Panc1 (cell line): ENCODE measurements at regions not wholly inside any gene's neighbourhood (a gene's known extent, or its start where the extent isn't known, plus 50 kb on each side); places are given as distances from the start of the nearest gene placed in this dataset.

Experiments used
- ATAC-seq: fragments of 200-7000 bp; cut with Tn5 transposase; 2 replicates; pipeline ENCODE4 v1.9.1; 2020; ENCODE audit warnings: mild to moderate bottlenecking, moderate library complexity
- BruUV-seq: library from RNA; stranded (reverse); fragments of 400-500 nt; replicated peaks from 2 replicates; lab custom pipeline; 2021; lab: Mats Ljungman, UMichigan
- CTCF ChIA-PET: fragments of 300-600 bp; sonication (Branson Sonifier 250); formaldehyde crosslinking; loops from one replicate; lab custom pipeline; 2022; ENCODE audit warnings: antibody characterized with exemption; lab: Charles Lee
- POLR2A ChIA-PET: fragments of 300-600 bp; sonication (Branson Sonifier 250); formaldehyde crosslinking; loops from one replicate; lab custom pipeline; 2022; ENCODE audit warnings: antibody characterized with exemption; lab: Charles Lee
- DNase-seq: peaks from one replicate; pipeline ENCODE4 v3.0.0-alpha.2; 2010; ENCODE audit warnings: low read depth, low spot score
- H3K27ac ChIP-seq: 2 replicates; pipeline ENCODE4 v1.5.1; 2011; ENCODE audit warnings: mild to moderate bottlenecking, low read length, inconsistent platforms
- H3K27me3 ChIP-seq: fragments of 200-500 bp; sonication (Bioruptor generic); 2 replicates; pipeline ENCODE4 v1.6.0; 2014; ENCODE audit warnings: low read length, inconsistent platforms; ENCODE audit not compliant: control insufficient read depth, insufficient read depth
- H3K36me3 ChIP-seq: fragments of 200-500 bp; sonication (Bioruptor generic); 2 replicates; pipeline ENCODE4 v1.5.1; 2014; ENCODE audit warnings: inconsistent platforms, mild to moderate bottlenecking, low read length, moderate library complexity; ENCODE audit not compliant: control insufficient read depth, insufficient read depth
- H3K4me1 ChIP-seq: 2 replicates; pipeline ENCODE4 v1.5.1; 2011; ENCODE audit warnings: inconsistent platforms, mild to moderate bottlenecking, low read length, moderate library complexity; ENCODE audit not compliant: control insufficient read depth, insufficient read depth
- H3K4me3 ChIP-seq, 2 experiments: 2 replicates each; pipeline ENCODE4 v1.5.1; 2011 to 2012; ENCODE audit warnings: low read depth in 2 of 2, low read length in 2 of 2, mild to moderate bottlenecking in 2 of 2, inconsistent platforms in 1 of 2, moderate library complexity in 1 of 2
- H3K9me3 ChIP-seq: fragments of 200-500 bp; sonication (Bioruptor generic); 2 replicates; pipeline ENCODE4 v1.5.1; 2014; ENCODE audit warnings: low read depth, mild to moderate bottlenecking, inconsistent platforms, low read length, moderate library complexity; ENCODE audit not compliant: control insufficient read depth, insufficient read depth
- CTCF ChIP-seq: fragments of 450-650 bp; IDR thresholded peaks from 2 replicates; pipeline ENCODE4 v1.5.1; 2017; ENCODE audit warnings: mild to moderate bottlenecking
- POLR2AphosphoS5 ChIP-seq: IDR thresholded peaks from 2 replicates; pipeline ENCODE4 v1.6.1; 2012; ENCODE audit warnings: mild to moderate bottlenecking, low read depth, low read length, moderate library complexity
- REST ChIP-seq, 2 experiments: IDR thresholded peaks; 2 replicates each; pipeline ENCODE4 v1.6.1; 2011 to 2012; ENCODE audit warnings: low read depth in 2 of 2, control low read depth in 1 of 2, low read length in 1 of 2, mild to moderate bottlenecking in 1 of 2, moderate library complexity in 1 of 2; ENCODE audit not compliant: insufficient read depth in 1 of 2
- SIN3A ChIP-seq: IDR thresholded peaks from 2 replicates; pipeline ENCODE4 v1.6.1; 2012; ENCODE audit warnings: low read depth, mild to moderate bottlenecking, low read length, moderate library complexity, borderline replicate concordance; ENCODE audit not compliant: insufficient read depth
- TCF7L2 ChIP-seq: IDR thresholded peaks from 2 replicates; pipeline ENCODE4 v1.6.1; 2011; ENCODE audit warnings: mild to moderate bottlenecking, low read depth, low read length, inconsistent platforms
- in situ Hi-C: cut with HindIII; loops from 2 replicates; pipeline ENCODE4 v1.10.0; 2016; ENCODE audit warnings: low sequenced_read_pairs, low pct_unique_long_range_greater_than_20kb
- intact Hi-C: fragments of 100-400 bp; cut with micrococcal nuclease; formaldehyde crosslinking; loops from one replicate; pipeline ENCODE4 v1.10.0; 2022; ENCODE audit not compliant: unreplicated experiment

GRCh38 chr12:78441737-78442453 lies 422.7 kb upstream of the SYT1 start:
- H3K4me1 ChIP-seq: no peaks in the 10 kb centered on the region
- ChIA-PET CTCF (interaction anchor here (0.6 kb wide), 2 partner anchors 270 to 925 kb away, joined by 3 to 4 read pairs; no protein-coding TSS in a partner anchor), POLR2A (no interaction called here)
- H3K4me3 ChIP-seq: no peak overlapping the region
- no TSS peak for BruUV-seq
- in situ Hi-C loops (no loop called here), intact Hi-C loops (no loop called here)
- H3K27me3 ChIP-seq: no peaks in the 10 kb centered on the region
- TF ChIP-seq TCF7L2 (no peak), SIN3A (no peak), POLR2AphosphoS5 (no peak), CTCF (no peak), REST (IDR thresholded peaks at IDR 0.05; ENCODE audit: insufficient read depth in 1 of 2, low read depth in 2 of 2, low read length in 1 of 2) (no peak)
- H3K27ac ChIP-seq: no peak overlapping the region
- ATAC-seq (no peak), DNase-seq (no peak)
- 0 out of 2 replicates have a peak, but pooled peaks cover 3% of the 10 kb centered on the region for H3K9me3 ChIP-seq
- no peaks in the 10 kb centered on the region for H3K36me3 ChIP-seq

- H3K4me3 ChIP-seq: no peak overlapping the region
- no peak overlapping the region for H3K27ac ChIP-seq
- no peaks in the 10 kb centered on the region for H3K4me1 ChIP-seq
- in situ Hi-C loops (no loop called here), intact Hi-C loops (no loop called here)
- no peaks in the 10 kb centered on the region for H3K36me3 ChIP-seq
- POLR2A ChIA-PET: no interaction called here
- TF ChIP-seq POLR2AphosphoS5 (no peak), SIN3A (no peak), TCF7L2 (no peak), CTCF (no peak), REST (IDR thresholded peaks at IDR 0.05; ENCODE audit: insufficient read depth in 1 of 2, low read depth in 2 of 2, low read length in 1 of 2) (no peak)
- H3K9me3 ChIP-seq: 0 out of 2 replicates have a peak, but pooled peaks cover 3% of the 10 kb centered on the region
- DNase-seq (no peak), ATAC-seq (no peak)
- no peaks in the 10 kb centered on the region for H3K27me3 ChIP-seq
- BruUV-seq: no TSS peak
- CTCF ChIA-PET: interaction anchor here (0.6 kb wide), 1 partner anchor 925 kb away, joined by 4 read pairs; no protein-coding TSS in a partner anchor
Measured at GRCh38 chr12:78442454-78442801, 422.1 kb upstream of the SYT1 start.
